Right atrium auricular region (tissue), 2 donors: ENCODE measurements at regions not wholly inside any gene's neighbourhood (a gene's known extent, or its start where the extent isn't known, plus 50 kb on each side); places are given as distances from the start of the nearest gene placed in this dataset.

Experiments
- DNase-seq: peaks from one replicate; pipeline ENCODE4 v3.0.0-alpha.2; 2019; ENCODE audit warnings: low spot score
- H3K27ac ChIP-seq, 2 donors: fragments of 200-600 bp; sonication (generic); 1 replicate in 1 of 2; 2 replicates in 1 of 2; pipeline ENCODE4 v1.5.1; 2016 to 2019
- H3K27me3 ChIP-seq, 2 donors: fragments of 200-600 bp; sonication (generic); one replicate each; pipeline versions ENCODE4 v1.5.1 to v1.6.0; 2017 to 2019
- H3K36me3 ChIP-seq: fragments of 200-600 bp; sonication (generic); one replicate; pipeline ENCODE4 v1.5.1; 2016
- H3K4me1 ChIP-seq, 2 donors: fragments of 200-600 bp; sonication (generic); one replicate each; pipeline versions ENCODE4 v1.5.1 to v1.6.0; 2017 to 2019
- H3K4me3 ChIP-seq, 2 donors: fragments of 200-600 bp; sonication (generic); 1 replicate in 1 of 2; 2 replicates in 1 of 2; pipeline ENCODE4 v1.5.1; 2017 to 2019; ENCODE audit warnings: mild to moderate bottlenecking in 1 of 2, moderate library complexity in 1 of 2
- H3K9me3 ChIP-seq, 2 donors: fragments of 200-600 bp; sonication (generic); one replicate each; pipeline ENCODE4 v1.5.1; 2019
- TF ChIP-seq, protein P1 (sequence below), 2 donors: fragments of 200-600 bp; sonication (generic); IDR thresholded peaks; one replicate each; pipeline ENCODE4 v1.5.1; 2019; ENCODE audit warnings: antibody characterized with exemption in 2 of 2

DNA sequence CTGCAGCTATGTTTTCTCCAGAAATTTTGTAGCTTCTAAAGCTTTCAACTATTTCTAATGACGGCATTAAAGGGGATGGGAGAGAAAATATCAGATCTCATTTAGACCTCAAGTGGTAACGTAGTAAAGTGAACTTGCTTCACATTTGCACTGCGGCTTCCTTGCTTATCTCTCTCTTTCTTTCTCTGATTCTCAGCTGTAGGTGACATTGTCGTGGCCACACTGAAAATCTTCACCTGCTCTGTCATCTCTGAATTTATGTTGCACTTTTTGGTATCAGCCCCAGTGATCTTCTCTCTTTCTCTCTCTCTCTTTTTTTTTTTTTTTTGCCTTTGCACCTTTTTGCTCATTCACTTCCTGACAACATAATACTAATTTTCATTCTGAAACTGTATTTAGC lies 254.1 kb upstream of the SATB1 start:
- Histone ChIP-seq H3K36me3 (no peaks in the 10 kb centered on the region), H3K27me3 (no peaks in the 10 kb centered on the region), H3K9me3 (no peaks in the 10 kb centered on the region), H3K4me1 (no peaks in the 10 kb centered on the region), H3K4me3 (no peak overlapping the region), H3K27ac (no peak overlapping the region)
- TF ChIP-seq, protein P1, sequence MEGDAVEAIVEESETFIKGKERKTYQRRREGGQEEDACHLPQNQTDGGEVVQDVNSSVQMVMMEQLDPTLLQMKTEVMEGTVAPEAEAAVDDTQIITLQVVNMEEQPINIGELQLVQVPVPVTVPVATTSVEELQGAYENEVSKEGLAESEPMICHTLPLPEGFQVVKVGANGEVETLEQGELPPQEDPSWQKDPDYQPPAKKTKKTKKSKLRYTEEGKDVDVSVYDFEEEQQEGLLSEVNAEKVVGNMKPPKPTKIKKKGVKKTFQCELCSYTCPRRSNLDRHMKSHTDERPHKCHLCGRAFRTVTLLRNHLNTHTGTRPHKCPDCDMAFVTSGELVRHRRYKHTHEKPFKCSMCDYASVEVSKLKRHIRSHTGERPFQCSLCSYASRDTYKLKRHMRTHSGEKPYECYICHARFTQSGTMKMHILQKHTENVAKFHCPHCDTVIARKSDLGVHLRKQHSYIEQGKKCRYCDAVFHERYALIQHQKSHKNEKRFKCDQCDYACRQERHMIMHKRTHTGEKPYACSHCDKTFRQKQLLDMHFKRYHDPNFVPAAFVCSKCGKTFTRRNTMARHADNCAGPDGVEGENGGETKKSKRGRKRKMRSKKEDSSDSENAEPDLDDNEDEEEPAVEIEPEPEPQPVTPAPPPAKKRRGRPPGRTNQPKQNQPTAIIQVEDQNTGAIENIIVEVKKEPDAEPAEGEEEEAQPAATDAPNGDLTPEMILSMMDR (IDR thresholded peaks at IDR 0.05) = no peak
- DNase-seq = no peak

DNA sequence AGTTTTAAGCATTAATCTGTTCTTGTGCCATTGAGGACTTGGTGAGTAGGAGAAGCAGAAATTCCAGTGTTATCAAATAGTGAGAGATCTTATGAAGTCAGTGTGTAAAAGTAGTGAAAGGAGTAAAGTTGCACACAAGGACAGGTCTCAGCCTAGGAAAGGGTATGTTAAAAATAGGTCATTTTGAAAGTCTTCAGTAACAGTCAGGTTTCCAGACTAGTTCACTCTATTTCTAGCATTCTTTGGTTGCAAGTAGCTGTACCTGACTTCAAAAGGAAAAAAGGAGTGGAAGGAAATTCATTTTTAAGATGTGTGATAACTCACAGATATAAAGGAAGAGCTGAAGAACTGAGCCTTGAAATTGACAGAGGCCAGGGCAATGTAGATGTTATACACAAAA lies 250.1 kb upstream of the SATB1 start:
- no peak overlapping the region for H3K27ac ChIP-seq
- no peaks in the 10 kb centered on the region for H3K27me3 ChIP-seq

DNA sequence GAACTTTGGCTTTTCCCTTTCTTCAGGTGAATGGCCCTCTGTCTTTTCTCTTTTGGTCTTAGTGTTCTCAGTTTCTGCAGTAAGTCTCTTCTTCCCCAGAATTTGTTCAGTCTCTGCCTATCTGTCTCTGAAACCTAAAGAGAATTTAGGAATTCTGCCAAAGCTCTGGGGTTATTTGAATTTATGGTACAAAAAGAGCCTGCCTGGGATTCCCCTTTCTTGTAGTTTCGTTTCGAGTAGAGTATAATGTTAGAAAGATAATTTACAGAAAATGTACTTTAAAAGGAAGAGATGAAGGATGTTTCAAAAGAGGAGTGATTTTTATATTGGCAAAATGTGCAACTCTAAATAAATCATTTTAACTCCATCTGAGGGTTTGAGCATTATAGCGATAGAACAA lies 247.4 kb upstream of the SATB1 start:
- no peaks in the 10 kb centered on the region for H3K4me1 ChIP-seq
- no peak overlapping the region for H3K4me3 ChIP-seq
- no peak overlapping the region for H3K27ac ChIP-seq
- TF ChIP-seq, protein P1 (IDR thresholded peaks at IDR 0.05) = no peak
- no peaks in the 10 kb centered on the region for H3K27me3 ChIP-seq
- H3K36me3 ChIP-seq = no peaks in the 10 kb centered on the region
- no peak for DNase-seq
- H3K9me3 ChIP-seq = no peaks in the 10 kb centered on the region

More for the DNA sequence above, 250.1 kb upstream of the SATB1 start:
- no peaks in the 10 kb centered on the region for H3K4me1 ChIP-seq
- H3K9me3 ChIP-seq = no peaks in the 10 kb centered on the region
- no peak overlapping the region for H3K4me3 ChIP-seq
- no peaks in the 10 kb centered on the region for H3K36me3 ChIP-seq
- TF ChIP-seq, protein P1 (IDR thresholded peaks at IDR 0.05) = no peak
- no peak for DNase-seq

DNA sequence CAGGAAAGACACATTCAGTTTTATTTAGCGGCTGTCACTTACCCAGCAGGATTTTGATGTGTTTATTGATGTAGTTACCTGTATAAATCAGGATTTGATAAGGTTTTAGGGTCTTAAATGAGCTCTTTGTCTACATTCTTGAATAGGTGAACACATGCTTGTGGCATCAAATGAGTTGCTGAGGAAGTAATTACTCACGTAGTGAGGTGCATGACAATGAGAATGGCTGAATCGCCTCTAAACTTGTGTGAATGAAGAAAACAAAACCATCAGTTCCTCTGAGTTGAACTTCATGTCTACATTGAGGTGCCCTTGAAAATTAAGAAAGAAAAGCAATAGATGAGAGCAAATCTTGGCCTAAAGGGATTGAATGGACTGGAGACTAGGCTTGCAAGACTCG lies 245.6 kb upstream of the SATB1 start:
- Histone ChIP-seq H3K9me3 (no peaks in the 10 kb centered on the region), H3K4me3 (no peak overlapping the region), H3K4me1 (no peaks in the 10 kb centered on the region), H3K36me3 (no peaks in the 10 kb centered on the region), H3K27me3 (no peaks in the 10 kb centered on the region), H3K27ac (no peak overlapping the region)
- TF ChIP-seq, protein P1 (IDR thresholded peaks at IDR 0.05) = no peak
- no peak for DNase-seq

DNA sequence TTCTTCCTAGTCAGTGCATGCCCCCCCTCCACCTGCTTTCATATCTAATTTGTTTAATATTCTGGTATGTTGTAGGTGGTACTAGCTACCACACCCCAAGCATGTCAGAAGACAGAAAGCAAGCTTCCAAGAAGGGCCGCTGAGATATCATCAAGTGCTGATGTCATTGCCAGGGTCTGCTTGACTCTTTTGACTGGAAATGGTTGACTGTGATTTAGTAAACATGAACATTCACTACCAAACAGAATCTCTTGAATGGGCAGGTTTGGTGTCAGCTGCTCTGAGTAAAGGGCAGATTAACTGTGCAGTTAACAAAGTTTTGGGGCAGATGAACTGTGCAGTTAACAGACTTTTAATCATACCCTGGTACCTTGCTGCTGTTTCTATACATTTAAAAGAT lies 244.2 kb upstream of the SATB1 start:
- Histone ChIP-seq H3K36me3 (no peaks in the 10 kb centered on the region), H3K4me3 (no peak overlapping the region), H3K9me3 (no peaks in the 10 kb centered on the region), H3K27ac (no peak overlapping the region), H3K27me3 (no peaks in the 10 kb centered on the region), H3K4me1 (no peaks in the 10 kb centered on the region)
- DNase-seq = no peak
- TF ChIP-seq, protein P1 (IDR thresholded peaks at IDR 0.05) = no peak

DNA sequence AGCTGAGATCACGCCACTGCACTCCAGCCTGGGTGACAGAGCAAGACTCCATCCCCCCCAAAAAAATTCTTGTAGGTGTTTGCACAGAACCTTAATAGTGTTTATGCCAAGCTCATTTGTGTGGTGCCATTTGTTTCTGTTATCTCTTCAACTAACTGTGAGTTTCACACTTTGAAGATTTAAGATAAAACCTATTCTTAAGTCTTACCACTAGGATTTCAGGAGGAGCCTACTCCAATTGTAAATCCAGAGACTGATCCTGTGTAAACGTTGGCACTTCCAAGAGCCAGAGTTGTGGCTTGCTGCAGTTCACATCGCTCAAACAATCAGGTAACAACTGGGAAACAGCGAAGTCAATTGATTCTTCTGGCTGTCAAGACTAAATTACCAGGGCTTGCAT lies 242.4 kb upstream of the SATB1 start:
- Histone ChIP-seq H3K27me3 (no peaks in the 10 kb centered on the region), H3K4me1 (no peaks in the 10 kb centered on the region), H3K27ac (no peak overlapping the region), H3K36me3 (no peaks in the 10 kb centered on the region), H3K4me3 (no peak overlapping the region), H3K9me3 (no peaks in the 10 kb centered on the region)
- TF ChIP-seq, protein P1 (IDR thresholded peaks at IDR 0.05) = no peak
- no peak for DNase-seq
